Progenitor cell of endocrine pancreas (in vitro differentiated cells): ENCODE measurements at regions not wholly inside any gene's neighbourhood (a gene's known extent, or its start where the extent isn't known, plus 50 kb on each side); places are given as distances from the start of the nearest gene placed in this dataset.

Source experiments
- DNase-seq: peaks from one replicate; pipeline ENCODE4 v3.0.0; 2021; ENCODE audit warnings: low spot score; ENCODE audit not compliant: unreplicated experiment
- H3K27ac Mint-ChIP-seq: 2 replicates; pipeline ENCODE4 v1.8.0; 2021; ENCODE audit warnings: mild to moderate bottlenecking, moderate library complexity, mixed read lengths
- H3K27me3 Mint-ChIP-seq: 2 replicates; pipeline ENCODE4 v1.8.0; 2021; ENCODE audit warnings: mixed read lengths
- H3K36me3 Mint-ChIP-seq: 2 replicates; pipeline ENCODE4 v1.8.0; 2022; ENCODE audit warnings: mixed read lengths; ENCODE audit not compliant: insufficient read depth
- H3K4me1 Mint-ChIP-seq: 2 replicates; pipeline ENCODE4 v1.8.0; 2021; ENCODE audit warnings: low read depth, mixed read lengths
- H3K4me3 Mint-ChIP-seq: 2 replicates; pipeline ENCODE4 v1.8.0; 2021; ENCODE audit warnings: low read depth, mild to moderate bottlenecking, moderate library complexity, mixed read lengths
- H3K9me3 Mint-ChIP-seq: 2 replicates; pipeline ENCODE4 v1.8.0; 2021; ENCODE audit warnings: low read depth, mixed read lengths
- TF ChIP-seq, protein P1 (sequence below): fragments of 200-600 bp; sonication (generic); IDR thresholded peaks from one replicate; pipeline ENCODE4 v1.5.0; 2021; ENCODE audit warnings: antibody characterized with exemption, mild to moderate bottlenecking; ENCODE audit not compliant: unreplicated experiment

DNA sequence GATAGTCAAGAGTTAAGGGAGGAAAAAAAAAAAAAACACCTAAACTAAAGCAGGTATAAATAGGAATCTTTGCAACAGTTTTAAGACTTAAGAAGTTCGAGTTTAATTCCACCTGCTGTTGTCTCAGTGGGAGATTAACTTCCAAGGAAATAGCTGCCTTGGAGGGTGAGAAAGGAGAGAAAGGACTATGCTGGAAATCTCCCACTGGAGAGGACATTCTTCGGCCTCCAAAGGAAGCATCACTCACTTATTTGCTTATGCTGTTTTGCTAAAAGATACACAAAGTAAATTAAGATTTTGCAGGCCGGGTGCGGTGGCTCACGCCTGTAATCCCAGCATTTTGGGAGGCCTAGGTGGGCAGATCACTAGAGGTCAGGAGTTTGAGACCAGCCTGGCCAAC lies 317.9 kb upstream of the MPDZ start:
- Mint-ChIP-seq H3K4me3 (no peak overlapping the region), H3K36me3 (no peaks in the 10 kb centered on the region), H3K4me1 (no peaks in the 10 kb centered on the region), H3K27ac (no peak overlapping the region), H3K27me3 (peaks cover 2% of the 10 kb centered on the region), H3K9me3 (no peaks in the 10 kb centered on the region)
- DNase-seq, result no peak
- TF ChIP-seq, protein P1, sequence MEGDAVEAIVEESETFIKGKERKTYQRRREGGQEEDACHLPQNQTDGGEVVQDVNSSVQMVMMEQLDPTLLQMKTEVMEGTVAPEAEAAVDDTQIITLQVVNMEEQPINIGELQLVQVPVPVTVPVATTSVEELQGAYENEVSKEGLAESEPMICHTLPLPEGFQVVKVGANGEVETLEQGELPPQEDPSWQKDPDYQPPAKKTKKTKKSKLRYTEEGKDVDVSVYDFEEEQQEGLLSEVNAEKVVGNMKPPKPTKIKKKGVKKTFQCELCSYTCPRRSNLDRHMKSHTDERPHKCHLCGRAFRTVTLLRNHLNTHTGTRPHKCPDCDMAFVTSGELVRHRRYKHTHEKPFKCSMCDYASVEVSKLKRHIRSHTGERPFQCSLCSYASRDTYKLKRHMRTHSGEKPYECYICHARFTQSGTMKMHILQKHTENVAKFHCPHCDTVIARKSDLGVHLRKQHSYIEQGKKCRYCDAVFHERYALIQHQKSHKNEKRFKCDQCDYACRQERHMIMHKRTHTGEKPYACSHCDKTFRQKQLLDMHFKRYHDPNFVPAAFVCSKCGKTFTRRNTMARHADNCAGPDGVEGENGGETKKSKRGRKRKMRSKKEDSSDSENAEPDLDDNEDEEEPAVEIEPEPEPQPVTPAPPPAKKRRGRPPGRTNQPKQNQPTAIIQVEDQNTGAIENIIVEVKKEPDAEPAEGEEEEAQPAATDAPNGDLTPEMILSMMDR, result no peak

DNA sequence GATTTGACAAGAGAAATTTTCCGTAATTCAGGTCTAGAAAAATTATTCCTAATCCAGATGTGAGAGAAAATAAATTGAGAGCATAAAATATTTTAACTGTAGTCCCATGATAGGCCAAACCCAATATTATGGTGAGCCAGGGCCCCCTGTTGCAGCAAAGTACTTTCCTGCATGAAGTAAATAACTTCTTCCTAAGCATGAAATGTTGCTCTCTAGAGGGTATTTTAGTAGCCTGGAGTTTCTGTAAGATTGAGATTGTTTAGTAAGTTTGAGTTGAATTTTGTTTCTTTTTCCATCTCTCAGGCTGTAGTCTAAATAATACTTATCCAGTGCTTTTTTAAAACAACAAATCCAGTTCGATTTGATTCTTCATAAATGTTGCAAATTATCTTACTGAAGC lies 317.5 kb upstream of the MPDZ start:
- TF ChIP-seq, protein P1, result no peak
- no peaks in the 10 kb centered on the region for H3K4me1 Mint-ChIP-seq
- H3K36me3 Mint-ChIP-seq, result no peaks in the 10 kb centered on the region
- no peak for DNase-seq
- H3K4me3 Mint-ChIP-seq, result no peak overlapping the region
- H3K27me3 Mint-ChIP-seq, result peaks cover 2% of the 10 kb centered on the region
- H3K9me3 Mint-ChIP-seq, result no peaks in the 10 kb centered on the region
- H3K27ac Mint-ChIP-seq, result no peak overlapping the region

DNA sequence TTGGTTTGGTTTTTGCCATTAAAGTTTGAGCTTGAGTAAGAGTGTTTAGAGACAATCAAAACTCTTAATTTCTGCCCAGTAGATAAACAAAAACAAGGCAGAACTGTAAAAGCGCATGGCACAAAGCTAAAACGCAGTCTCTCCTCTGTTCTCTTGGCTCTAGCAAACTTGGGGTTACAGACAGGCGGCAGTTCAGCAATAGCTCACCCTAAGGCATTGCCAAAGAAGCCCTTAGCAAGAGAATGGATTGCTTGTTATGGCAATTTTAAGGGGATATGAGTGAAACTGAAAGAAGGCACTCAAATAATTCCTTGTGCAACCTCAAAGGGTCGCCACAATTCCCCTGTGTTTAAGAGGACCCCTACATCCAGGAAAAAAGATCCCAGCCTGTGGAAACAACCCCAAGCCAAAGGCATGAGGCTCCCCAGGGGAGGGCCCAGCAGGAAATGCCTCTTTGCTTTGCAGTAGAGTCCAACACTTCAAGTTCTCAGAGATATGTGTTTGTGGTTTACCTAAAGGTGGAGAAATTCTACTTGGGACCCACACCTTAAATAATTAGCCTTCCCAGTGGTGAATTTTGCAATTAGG lies 317.0 kb upstream of the MPDZ start:
- Mint-ChIP-seq H3K4me3 (no peak overlapping the region), H3K36me3 (no peaks in the 10 kb centered on the region), H3K9me3 (no peaks in the 10 kb centered on the region), H3K27ac (no peak overlapping the region), H3K27me3 (peaks cover 2% of the 10 kb centered on the region), H3K4me1 (no peaks in the 10 kb centered on the region)
- TF ChIP-seq, protein P1, result no peak
- no peak for DNase-seq

DNA sequence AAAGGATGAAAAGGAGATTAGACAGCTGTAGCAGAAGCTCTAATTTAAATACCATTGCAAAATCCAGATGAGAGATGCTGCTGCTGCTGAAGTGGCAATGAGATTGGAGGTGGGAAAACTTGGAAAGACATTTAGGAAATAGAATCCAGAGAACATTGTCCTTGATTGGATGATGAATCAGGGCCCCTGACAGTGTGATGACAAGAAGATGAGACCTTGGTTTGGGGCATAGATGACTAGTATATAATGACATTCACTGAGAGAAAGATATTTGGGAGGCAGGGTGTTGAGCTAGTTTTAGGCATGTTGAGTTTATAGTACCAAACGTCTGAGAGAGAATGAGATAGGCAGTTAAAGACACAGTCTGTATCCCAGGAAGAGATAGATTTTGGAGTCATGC lies 311.5 kb upstream of the MPDZ start:
- no peaks in the 10 kb centered on the region for H3K4me1 Mint-ChIP-seq
- TF ChIP-seq, protein P1, result no peak
- no peak for DNase-seq
- no peak overlapping the region for H3K4me3 Mint-ChIP-seq
- H3K27me3 Mint-ChIP-seq, result no peaks in the 10 kb centered on the region
- H3K36me3 Mint-ChIP-seq, result no peaks in the 10 kb centered on the region
- no peak overlapping the region for H3K27ac Mint-ChIP-seq
- no peaks in the 10 kb centered on the region for H3K9me3 Mint-ChIP-seq

DNA sequence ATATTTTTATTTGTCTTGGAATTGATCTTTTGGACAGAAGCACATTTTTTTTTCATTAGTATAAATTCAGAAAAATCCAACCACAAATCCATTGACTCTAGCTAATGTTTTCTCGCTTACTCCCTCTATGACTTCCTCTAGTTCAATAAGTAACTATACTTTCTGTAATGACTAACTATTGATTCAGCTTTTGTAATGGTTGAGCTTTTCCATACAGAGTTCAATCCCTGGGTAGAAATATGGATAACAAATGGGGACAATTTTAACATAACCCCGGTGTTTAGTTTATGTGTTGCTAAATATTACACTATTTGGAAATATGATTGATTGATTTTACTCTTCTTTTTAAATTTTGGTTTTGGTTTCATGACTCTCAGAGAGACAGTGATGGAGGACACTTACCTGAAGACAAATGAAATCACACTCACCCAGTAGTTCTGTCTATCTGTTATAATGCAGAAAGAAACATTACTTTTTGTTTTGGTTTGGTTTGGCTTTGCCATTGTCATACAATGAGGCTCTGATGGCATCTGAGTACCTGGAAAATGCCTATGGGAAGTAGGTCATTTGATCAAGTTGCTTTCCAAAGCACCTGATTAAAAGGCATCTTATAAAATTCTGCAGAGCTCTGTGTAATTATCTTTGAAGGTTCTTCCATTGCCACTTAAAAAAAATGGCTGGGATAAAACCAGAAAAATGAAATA lies 309.7 kb upstream of the MPDZ start:
- Mint-ChIP-seq H3K4me1 (no peaks in the 10 kb centered on the region), H3K4me3 (no peak overlapping the region), H3K27me3 (no peaks in the 10 kb centered on the region), H3K27ac (no peak overlapping the region), H3K9me3 (no peaks in the 10 kb centered on the region), H3K36me3 (no peaks in the 10 kb centered on the region)
- DNase-seq, result no peak
- TF ChIP-seq, protein P1, result no peak
